A549 (cell line): ENCODE measurements at regions not wholly inside any gene's neighbourhood (a gene's known extent, or its start where the extent isn't known, plus 50 kb on each side); places are given as distances from the start of the nearest gene placed in this dataset.
A peak's percentile ranks its signal among the peaks of the same experiment; 100 is the strongest.

Source experiments
- ATAC-seq, 2 experiments: fragments of 200-7000 bp in 1 of 2; fragments of >200 bp in 1 of 2; cut with Nextera tagmentation in 1 of 2; cut with Tn5 transposase in 1 of 2; 3 replicates each; pipeline versions ENCODE4 v1.8.0 to v1.9.1; 2018 to 2020; ENCODE audit warnings: mild to moderate bottlenecking in 1 of 2, moderate library complexity in 1 of 2
- CTCF ChIA-PET: fragments of 300-600 bp; sonication (Branson Sonifier 250); formaldehyde crosslinking; extraction: SDS; loops from one replicate; lab custom pipeline; 2021; ENCODE audit warnings: antibody characterized with exemption, inconsistent platforms; lab: Yijun Ruan, JAX
- POLR2A ChIA-PET: fragments of 350-600 bp; formaldehyde crosslinking; extraction: SDS; loops from one replicate; lab custom pipeline; 2021; ENCODE audit warnings: antibody characterized with exemption, inconsistent platforms; lab: Yijun Ruan, JAX
- DNase-seq, 2 experiments: peaks; one replicate each; pipeline versions ENCODE4 v3.0.0 to v3.0.0-alpha.2; 2011 to 2016; ENCODE audit warnings: low read depth in 1 of 2, low spot score in 1 of 2
- FAIRE-seq: peaks from 2 replicates; lab custom pipeline; 2011; peaks lifted over from hg19 to GRCh38; lab: Jason Lieb, UNC
- H3K27ac ChIP-seq, 2 experiments: fragments of >200 bp; sonication (Bioruptor Twin); formaldehyde crosslinking; 3 replicates each; pipeline ENCODE4 v1.5.1; 2016 to 2017
- H3K4me1 ChIP-seq: fragments of >200 bp; sonication (Bioruptor Twin); formaldehyde crosslinking; 3 replicates; pipeline ENCODE4 v1.6.1; 2016
- H3K4me2 ChIP-seq: fragments of >200 bp; sonication (Bioruptor Twin); formaldehyde crosslinking; 3 replicates; pipeline ENCODE4 v1.6.1; 2016
- H3K4me3 ChIP-seq: fragments of >200 bp; sonication (Bioruptor Twin); formaldehyde crosslinking; 3 replicates; pipeline ENCODE4 v1.5.1; 2016
- H3K9me3 ChIP-seq: fragments of >200 bp; sonication (Bioruptor Twin); formaldehyde crosslinking; 3 replicates; pipeline ENCODE4 v1.6.1; 2016
- BHLHE40 ChIP-seq: IDR thresholded peaks from 2 replicates; pipeline ENCODE4 v1.6.1; 2012; ENCODE audit warnings: low read depth, low read length, inconsistent platforms
- CBX2 ChIP-seq: fragments of 200-600 bp; sonication (generic); IDR thresholded peaks from 2 replicates; pipeline ENCODE4 v1.6.1; 2016; ENCODE audit warnings: low read depth, mild to moderate bottlenecking, borderline replicate concordance
- CBX8 ChIP-seq: fragments of 200-600 bp; sonication (generic); IDR thresholded peaks from 2 replicates; pipeline ENCODE4 v1.6.1; 2016
- EHF ChIP-seq: fragments of 250-450 bp; sonication (Bioruptor Pico); IDR thresholded peaks from 2 replicates; pipeline ENCODE4 v1.5.0; 2020; ENCODE audit warnings: mild to moderate bottlenecking
- EP300 ChIP-seq, 2 experiments: fragments of >200 bp; sonication (Bioruptor Twin); formaldehyde crosslinking; IDR thresholded peaks; 2 replicates in 1 of 2; 3 replicates in 1 of 2; pipeline ENCODE4 v1.6.1; 2016 to 2017
- HOXB13 ChIP-seq: fragments of 250-450 bp; sonication (Bioruptor Pico); IDR thresholded peaks from 2 replicates; pipeline ENCODE4 v1.5.0; 2020; ENCODE audit warnings: low read depth, mild to moderate bottlenecking, moderate library complexity
- PHF8 ChIP-seq: fragments of 200-600 bp; sonication (generic); IDR thresholded peaks from 2 replicates; pipeline ENCODE4 v1.6.1; 2016; ENCODE audit warnings: low read depth, mild to moderate bottlenecking, antibody characterized with exemption, moderate library complexity, borderline replicate concordance
- RCOR1 ChIP-seq: fragments of 150-350 bp; IDR thresholded peaks from 2 replicates; pipeline ENCODE4 v1.6.1; 2014; ENCODE audit warnings: antibody characterized with exemption, low read length, low read depth
- RNF2 ChIP-seq: fragments of 200-600 bp; sonication (generic); IDR thresholded peaks from 2 replicates; pipeline ENCODE4 v1.6.1; 2016; ENCODE audit warnings: low read depth, mild to moderate bottlenecking, antibody characterized with exemption, moderate library complexity, borderline replicate concordance
- SMC3 ChIP-seq: fragments of >200 bp; sonication (Bioruptor Twin); formaldehyde crosslinking; IDR thresholded peaks from 3 replicates; pipeline ENCODE4 v1.6.1; 2018; ENCODE audit warnings: inconsistent platforms
- SREBF2 ChIP-seq: fragments of 450-650 bp; IDR thresholded peaks from 2 replicates; pipeline ENCODE4 v1.6.1; 2014; ENCODE audit warnings: mild to moderate bottlenecking, moderate library complexity
- ZFP36 ChIP-seq: fragments of 450-650 bp; IDR thresholded peaks from 2 replicates; pipeline ENCODE4 v1.6.1; 2014; ENCODE audit warnings: borderline replicate concordance; ENCODE audit not compliant: partially characterized antibody
- ZNF302 ChIP-seq: fragments of 250-450 bp; sonication (Bioruptor Pico); IDR thresholded peaks from 2 replicates; pipeline ENCODE4 v1.9.0; 2021; ENCODE audit warnings: inconsistent platforms, mild to moderate bottlenecking, moderate library complexity
- WGBS: methylation state at CpG from one replicate; pipeline ENCODE4 v1.1.6; 2017; ENCODE audit errors: missing lambda C conversion rate; 5-methylcytosine and 5-hydroxymethylcytosine counted together
- TF ChIP-seq, protein P1 (sequence below): fragments of >200 bp; sonication (Bioruptor Twin); formaldehyde crosslinking; IDR thresholded peaks from 3 replicates; pipeline ENCODE4 v1.5.1; 2016
- TF ChIP-seq, protein P2 (sequence below): fragments of 200-600 bp; sonication (generic); IDR thresholded peaks from 2 replicates; pipeline ENCODE4 v1.6.1; 2016; ENCODE audit warnings: antibody characterized with exemption, mild to moderate bottlenecking, moderate library complexity
- TF ChIP-seq, protein P3 (sequence below): fragments of 450-650 bp; IDR thresholded peaks from 2 replicates; pipeline ENCODE4 v1.6.1; 2014; ENCODE audit warnings: antibody characterized with exemption
- TF ChIP-seq, protein P4 (sequence below): fragments of 250-450 bp; sonication (Bioruptor Pico); IDR thresholded peaks from 2 replicates; pipeline ENCODE4 v1.5.0; 2021; ENCODE audit warnings: mild to moderate bottlenecking, moderate library complexity, borderline replicate concordance
- TF ChIP-seq, protein P5 (sequence below): fragments of 150-350 bp; IDR thresholded peaks from 2 replicates; pipeline ENCODE4 v1.6.1; 2014; ENCODE audit warnings: low read depth, mild to moderate bottlenecking, low read length
- TF ChIP-seq, protein P6 (sequence below): IDR thresholded peaks from 2 replicates; pipeline ENCODE4 v1.6.1; 2012
- TF ChIP-seq, protein P7 (sequence below): IDR thresholded peaks from 2 replicates; pipeline ENCODE4 v1.6.1; 2012; ENCODE audit warnings: low read depth, borderline replicate concordance

DNA sequence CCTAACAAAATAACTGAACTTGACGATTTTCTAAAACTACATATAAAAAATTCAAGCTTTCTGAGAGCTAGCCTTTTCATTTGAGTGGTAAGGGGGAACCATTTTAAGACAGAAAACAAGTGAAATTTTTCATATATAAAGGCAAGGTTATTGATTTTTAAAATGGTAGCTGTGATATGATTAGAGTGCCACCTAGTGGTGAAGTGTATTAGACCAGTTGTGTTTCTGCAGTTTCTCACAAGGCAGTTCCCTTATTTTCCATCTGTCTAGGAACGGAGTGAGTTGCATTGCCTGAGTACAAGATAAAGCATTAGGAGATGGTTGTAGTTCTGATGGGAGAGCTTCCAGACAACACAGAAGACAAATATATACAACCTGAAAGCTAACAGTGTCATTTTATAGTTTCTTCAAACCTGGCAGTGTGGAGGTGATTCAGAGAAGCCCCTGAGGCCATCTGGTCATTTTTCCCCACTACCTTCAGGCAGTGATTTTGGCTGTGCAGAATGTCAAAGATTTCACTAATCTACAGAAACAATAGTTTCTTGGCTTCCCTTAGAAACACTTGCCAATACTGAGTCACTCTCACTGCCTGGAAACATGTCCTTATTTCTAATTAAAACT, 180.8 kb downstream of the C12orf50 start (continued):
- TF ChIP-seq, protein P1, sequence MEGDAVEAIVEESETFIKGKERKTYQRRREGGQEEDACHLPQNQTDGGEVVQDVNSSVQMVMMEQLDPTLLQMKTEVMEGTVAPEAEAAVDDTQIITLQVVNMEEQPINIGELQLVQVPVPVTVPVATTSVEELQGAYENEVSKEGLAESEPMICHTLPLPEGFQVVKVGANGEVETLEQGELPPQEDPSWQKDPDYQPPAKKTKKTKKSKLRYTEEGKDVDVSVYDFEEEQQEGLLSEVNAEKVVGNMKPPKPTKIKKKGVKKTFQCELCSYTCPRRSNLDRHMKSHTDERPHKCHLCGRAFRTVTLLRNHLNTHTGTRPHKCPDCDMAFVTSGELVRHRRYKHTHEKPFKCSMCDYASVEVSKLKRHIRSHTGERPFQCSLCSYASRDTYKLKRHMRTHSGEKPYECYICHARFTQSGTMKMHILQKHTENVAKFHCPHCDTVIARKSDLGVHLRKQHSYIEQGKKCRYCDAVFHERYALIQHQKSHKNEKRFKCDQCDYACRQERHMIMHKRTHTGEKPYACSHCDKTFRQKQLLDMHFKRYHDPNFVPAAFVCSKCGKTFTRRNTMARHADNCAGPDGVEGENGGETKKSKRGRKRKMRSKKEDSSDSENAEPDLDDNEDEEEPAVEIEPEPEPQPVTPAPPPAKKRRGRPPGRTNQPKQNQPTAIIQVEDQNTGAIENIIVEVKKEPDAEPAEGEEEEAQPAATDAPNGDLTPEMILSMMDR: peak; percentile 89
- TF ChIP-seq, protein P2, sequence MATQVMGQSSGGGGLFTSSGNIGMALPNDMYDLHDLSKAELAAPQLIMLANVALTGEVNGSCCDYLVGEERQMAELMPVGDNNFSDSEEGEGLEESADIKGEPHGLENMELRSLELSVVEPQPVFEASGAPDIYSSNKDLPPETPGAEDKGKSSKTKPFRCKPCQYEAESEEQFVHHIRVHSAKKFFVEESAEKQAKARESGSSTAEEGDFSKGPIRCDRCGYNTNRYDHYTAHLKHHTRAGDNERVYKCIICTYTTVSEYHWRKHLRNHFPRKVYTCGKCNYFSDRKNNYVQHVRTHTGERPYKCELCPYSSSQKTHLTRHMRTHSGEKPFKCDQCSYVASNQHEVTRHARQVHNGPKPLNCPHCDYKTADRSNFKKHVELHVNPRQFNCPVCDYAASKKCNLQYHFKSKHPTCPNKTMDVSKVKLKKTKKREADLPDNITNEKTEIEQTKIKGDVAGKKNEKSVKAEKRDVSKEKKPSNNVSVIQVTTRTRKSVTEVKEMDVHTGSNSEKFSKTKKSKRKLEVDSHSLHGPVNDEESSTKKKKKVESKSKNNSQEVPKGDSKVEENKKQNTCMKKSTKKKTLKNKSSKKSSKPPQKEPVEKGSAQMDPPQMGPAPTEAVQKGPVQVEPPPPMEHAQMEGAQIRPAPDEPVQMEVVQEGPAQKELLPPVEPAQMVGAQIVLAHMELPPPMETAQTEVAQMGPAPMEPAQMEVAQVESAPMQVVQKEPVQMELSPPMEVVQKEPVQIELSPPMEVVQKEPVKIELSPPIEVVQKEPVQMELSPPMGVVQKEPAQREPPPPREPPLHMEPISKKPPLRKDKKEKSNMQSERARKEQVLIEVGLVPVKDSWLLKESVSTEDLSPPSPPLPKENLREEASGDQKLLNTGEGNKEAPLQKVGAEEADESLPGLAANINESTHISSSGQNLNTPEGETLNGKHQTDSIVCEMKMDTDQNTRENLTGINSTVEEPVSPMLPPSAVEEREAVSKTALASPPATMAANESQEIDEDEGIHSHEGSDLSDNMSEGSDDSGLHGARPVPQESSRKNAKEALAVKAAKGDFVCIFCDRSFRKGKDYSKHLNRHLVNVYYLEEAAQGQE: no peak
- TF ChIP-seq, protein P3, sequence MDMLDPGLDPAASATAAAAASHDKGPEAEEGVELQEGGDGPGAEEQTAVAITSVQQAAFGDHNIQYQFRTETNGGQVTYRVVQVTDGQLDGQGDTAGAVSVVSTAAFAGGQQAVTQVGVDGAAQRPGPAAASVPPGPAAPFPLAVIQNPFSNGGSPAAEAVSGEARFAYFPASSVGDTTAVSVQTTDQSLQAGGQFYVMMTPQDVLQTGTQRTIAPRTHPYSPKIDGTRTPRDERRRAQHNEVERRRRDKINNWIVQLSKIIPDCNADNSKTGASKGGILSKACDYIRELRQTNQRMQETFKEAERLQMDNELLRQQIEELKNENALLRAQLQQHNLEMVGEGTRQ: no peak
- TF ChIP-seq, protein P4, sequence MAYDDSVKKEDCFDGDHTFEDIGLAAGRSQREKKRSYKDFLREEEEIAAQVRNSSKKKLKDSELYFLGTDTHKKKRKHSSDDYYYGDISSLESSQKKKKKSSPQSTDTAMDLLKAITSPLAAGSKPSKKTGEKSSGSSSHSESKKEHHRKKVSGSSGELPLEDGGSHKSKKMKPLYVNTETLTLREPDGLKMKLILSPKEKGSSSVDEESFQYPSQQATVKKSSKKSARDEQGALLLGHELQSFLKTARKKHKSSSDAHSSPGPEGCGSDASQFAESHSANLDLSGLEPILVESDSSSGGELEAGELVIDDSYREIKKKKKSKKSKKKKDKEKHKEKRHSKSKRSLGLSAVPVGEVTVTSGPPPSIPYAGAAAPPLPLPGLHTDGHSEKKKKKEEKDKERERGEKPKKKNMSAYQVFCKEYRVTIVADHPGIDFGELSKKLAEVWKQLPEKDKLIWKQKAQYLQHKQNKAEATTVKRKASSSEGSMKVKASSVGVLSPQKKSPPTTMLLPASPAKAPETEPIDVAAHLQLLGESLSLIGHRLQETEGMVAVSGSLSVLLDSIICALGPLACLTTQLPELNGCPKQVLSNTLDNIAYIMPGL (CRISPR knock-in tag): no peak

DNA sequence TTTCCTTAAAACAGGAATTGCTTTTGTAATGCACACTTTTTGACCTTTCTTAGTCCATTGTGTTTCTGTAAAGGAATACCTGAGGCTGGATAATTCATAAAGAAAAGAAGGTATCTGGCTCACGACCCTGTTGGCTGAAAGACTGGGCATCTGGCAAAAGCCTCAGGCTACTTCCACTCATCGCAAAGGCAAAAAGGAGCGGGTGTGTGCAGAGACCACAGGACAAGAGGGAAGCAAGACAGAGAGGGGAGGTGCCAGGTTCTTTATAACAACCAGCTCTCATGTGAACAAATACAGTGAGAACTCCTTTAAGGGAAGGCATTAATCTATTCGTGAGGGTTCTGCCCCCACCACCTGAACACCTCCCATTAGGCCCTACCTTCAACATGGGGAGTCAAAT, 182.1 kb downstream of the C12orf50 start:
- H3K4me3 ChIP-seq: no peak overlapping the region
- FAIRE-seq: no peak

DNA sequence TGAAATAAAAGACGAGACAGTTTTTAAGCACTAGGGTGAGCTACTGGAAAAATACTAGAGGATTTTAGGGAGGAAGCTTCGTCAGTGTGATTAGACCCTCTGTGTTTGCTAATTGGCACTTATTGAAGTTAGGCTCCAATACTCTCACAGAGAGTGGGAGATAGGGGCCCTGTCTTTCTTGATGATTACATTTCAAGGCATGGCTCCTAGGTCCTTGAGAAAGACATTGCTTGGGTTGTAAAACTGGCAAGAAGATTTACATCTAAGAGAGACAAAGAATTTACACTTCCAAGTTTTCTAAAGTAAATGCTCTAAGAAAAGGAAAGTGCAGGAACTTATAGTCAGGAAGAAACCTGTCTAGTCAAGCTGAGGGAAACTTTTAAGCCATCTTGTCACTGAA, 183.2 kb downstream of the C12orf50 start:
- ATAC-seq (no peak), FAIRE-seq (no peak), DNase-seq (no peak)
- H3K4me3 ChIP-seq: no peak overlapping the region
- no peak overlapping the region for H3K4me2 ChIP-seq
- CTCF ChIA-PET: no interaction called here
- H3K9me3 ChIP-seq: 0 out of 3 replicates have a peak, but pooled peaks cover 5% of the 10 kb centered on the region
- POLR2A ChIA-PET: no interaction called here
- H3K27ac ChIP-seq: peak overlapping the region in 1 of 2 experiments; percentile 67; a peak in 3 of 6 replicates
- peaks cover 16% of the 10 kb centered on the region for H3K4me1 ChIP-seq
- 82% methylated on average over 2 of the region's 2 CpGs for WGBS
- TF ChIP-seq SREBF2: no peak
- TF ChIP-seq, protein P5, sequence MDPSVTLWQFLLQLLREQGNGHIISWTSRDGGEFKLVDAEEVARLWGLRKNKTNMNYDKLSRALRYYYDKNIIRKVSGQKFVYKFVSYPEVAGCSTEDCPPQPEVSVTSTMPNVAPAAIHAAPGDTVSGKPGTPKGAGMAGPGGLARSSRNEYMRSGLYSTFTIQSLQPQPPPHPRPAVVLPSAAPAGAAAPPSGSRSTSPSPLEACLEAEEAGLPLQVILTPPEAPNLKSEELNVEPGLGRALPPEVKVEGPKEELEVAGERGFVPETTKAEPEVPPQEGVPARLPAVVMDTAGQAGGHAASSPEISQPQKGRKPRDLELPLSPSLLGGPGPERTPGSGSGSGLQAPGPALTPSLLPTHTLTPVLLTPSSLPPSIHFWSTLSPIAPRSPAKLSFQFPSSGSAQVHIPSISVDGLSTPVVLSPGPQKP: no peak
- no peak for TF ChIP-seq HOXB13 (CRISPR knock-in tag)
- TF ChIP-seq CBX8: no peak
- TF ChIP-seq PHF8: no peak
- no peak for TF ChIP-seq RNF2
- TF ChIP-seq EHF: no peak
- TF ChIP-seq ZNF302 (CRISPR knock-in tag): no peak
- TF ChIP-seq BHLHE40: no peak
- TF ChIP-seq, protein P4 (CRISPR knock-in tag): no peak
- TF ChIP-seq SMC3: no peak
- TF ChIP-seq, protein P6, sequence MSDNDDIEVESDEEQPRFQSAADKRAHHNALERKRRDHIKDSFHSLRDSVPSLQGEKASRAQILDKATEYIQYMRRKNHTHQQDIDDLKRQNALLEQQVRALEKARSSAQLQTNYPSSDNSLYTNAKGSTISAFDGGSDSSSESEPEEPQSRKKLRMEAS: no peak
- TF ChIP-seq CBX2: no peak
- no peak for TF ChIP-seq RCOR1
- TF ChIP-seq ZFP36: no peak
- no peak for TF ChIP-seq EP300 (IDR thresholded peaks at IDR 0.05)
- TF ChIP-seq, protein P7, sequence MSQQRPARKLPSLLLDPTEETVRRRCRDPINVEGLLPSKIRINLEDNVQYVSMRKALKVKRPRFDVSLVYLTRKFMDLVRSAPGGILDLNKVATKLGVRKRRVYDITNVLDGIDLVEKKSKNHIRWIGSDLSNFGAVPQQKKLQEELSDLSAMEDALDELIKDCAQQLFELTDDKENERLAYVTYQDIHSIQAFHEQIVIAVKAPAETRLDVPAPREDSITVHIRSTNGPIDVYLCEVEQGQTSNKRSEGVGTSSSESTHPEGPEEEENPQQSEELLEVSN: no peak

More for the DNA sequence above, 182.1 kb downstream of the C12orf50 start:
- Histone ChIP-seq H3K9me3 (0 out of 3 replicates have a peak, but pooled peaks cover 5% of the 10 kb centered on the region), H3K4me1 (peaks cover 16% of the 10 kb centered on the region), H3K27ac (peak overlapping the region; percentile 68 to 89), H3K4me2 (peak overlapping the region; percentile 23; the same call in 2 of the 3 replicates)
- DNase-seq: no peak
- ChIA-PET POLR2A (interaction anchor here (0.6 kb wide), 1 partner anchor 42 kb away, joined by 4 read pairs; no protein-coding TSS in a partner anchor), CTCF (interaction anchor here (1.1 to 1.8 kb wide), 5 partner anchors 68 to 1587 kb away, joined by 3 to 4 read pairs (median 3); no protein-coding TSS in a partner anchor)
- no peak for ATAC-seq
- WGBS: 78% methylated on average over 4 of the region's 4 CpGs
- no peak for TF ChIP-seq BHLHE40
